ENCODE measurements at regions not wholly inside any gene's neighbourhood (a gene's known extent, or its start where the extent isn't known, plus 50 kb on each side); places are given as distances from the start of the nearest gene placed in this dataset.

- intact Hi-C loops (cut with DNase I; ENCODE audit: low total_unique reads) = no loop called here
- TF ChIP-seq POLR2A (IDR thresholded peaks at IDR 0.05) = no peak
- no peak for TF ChIP-seq CTCF (IDR thresholded peaks at IDR 0.05)
- 89 to 91% methylated on average over 1 of the region's 1 CpG for WGBS, 2 donors
- DNase-seq (ENCODE audit: low spot score in 2 of 2) = no peak
- H3K4me3 ChIP-seq (ENCODE audit: low read depth, poor library complexity, severe bottlenecking) = no peak overlapping the region
These were observed 56.2 kb upstream of the APP start for GRCh38 chr21:26226724-26227123.

GRCh38 chr21:26225046-26225445, 54.5 kb upstream of the APP start:
- intact Hi-C loops (cut with DNase I; ENCODE audit: low total_unique reads) = no loop called here
- 93 to 100% methylated on average over 2 of the region's 2 CpGs for WGBS, 2 donors
- TF ChIP-seq POLR2A (IDR thresholded peaks at IDR 0.05) (no peak), CTCF (IDR thresholded peaks at IDR 0.05) (no peak)
- no peak for DNase-seq (ENCODE audit: low spot score in 2 of 2)
- H3K4me3 ChIP-seq (ENCODE audit: low read depth, poor library complexity, severe bottlenecking) = no peak overlapping the region

- intact Hi-C loops (cut with DNase I; ENCODE audit: low total_unique reads) = no loop called here
- H3K4me3 ChIP-seq (ENCODE audit: low read depth, poor library complexity, severe bottlenecking) = no peak overlapping the region
- TF ChIP-seq CTCF (IDR thresholded peaks at IDR 0.05) (no peak), POLR2A (IDR thresholded peaks at IDR 0.05) (no peak)
- 89 to 91% methylated on average over 2 of the region's 2 CpGs for WGBS, 2 donors
- DNase-seq (ENCODE audit: low spot score in 2 of 2) = no peak
These were observed 53.8 kb upstream of the APP start for GRCh38 chr21:26224366-26224765.

Measured in lower leg skin (tissue), 4 donors.